Endothelial cell of umbilical vein (primary cell): ENCODE measurements at regions not wholly inside any gene's neighbourhood (a gene's known extent, or its start where the extent isn't known, plus 50 kb on each side); places are given as distances from the start of the nearest gene placed in this dataset.

Source experiments
- BruUV-seq: library from RNA; stranded (reverse); fragments of 400-500 nt; replicated peaks from 2 replicates; lab custom pipeline; 2021; lab: Mats Ljungman, UMichigan
- CTCF ChIA-PET: fragments of 300-600, 350-600 bp; sonication (Branson Sonifier 250); formaldehyde crosslinking; loops from one replicate; lab custom pipeline; 2021; ENCODE audit warnings: antibody characterized with exemption, inconsistent platforms; lab: Charles Lee
- POLR2A ChIA-PET: fragments of 300-600, 350-600 bp; sonication (Branson Sonifier 250); formaldehyde crosslinking; loops from one replicate; lab custom pipeline; 2021; ENCODE audit warnings: antibody characterized with exemption, inconsistent platforms; lab: Charles Lee
- DNase-seq: peaks from one replicate; pipeline ENCODE4 v3.0.0-alpha.2; 2011; ENCODE audit warnings: low read depth, low spot score
- FAIRE-seq: peaks from 2 replicates; lab custom pipeline; 2011; peaks lifted over from hg19 to GRCh38; lab: Jason Lieb, UNC
- H2AFZ ChIP-seq: 2 replicates; pipeline ENCODE4 v1.6.0; 2012; ENCODE audit warnings: low read depth, low read length, control low read depth, inconsistent platforms
- H3K27ac ChIP-seq: 2 replicates; pipeline ENCODE4 v1.5.1; 2011; ENCODE audit warnings: low read depth, mild to moderate bottlenecking, control low read depth, low read length, moderate library complexity; ENCODE audit not compliant: insufficient read depth
- H3K27me3 ChIP-seq, 2 experiments: 2 replicates each; pipeline versions ENCODE4 v1.6.0 to v1.6.1; 2011; ENCODE audit warnings: low read length in 2 of 2, mixed read lengths in 1 of 2; ENCODE audit not compliant: control insufficient read depth in 2 of 2, insufficient read depth in 2 of 2
- H3K36me3 ChIP-seq, 2 experiments: 2 replicates in 1 of 2; 3 replicates in 1 of 2; pipeline ENCODE4 v1.5.1; 2011; ENCODE audit warnings: low read length in 2 of 2, mild to moderate bottlenecking in 1 of 2, moderate library complexity in 1 of 2; ENCODE audit not compliant: control insufficient read depth in 2 of 2, insufficient read depth in 2 of 2; ENCODE audit errors: extremely low read depth in 1 of 2
- H3K4me1 ChIP-seq: 3 replicates; pipeline ENCODE4 v1.5.1; 2011; ENCODE audit warnings: mild to moderate bottlenecking, low read length; ENCODE audit not compliant: control insufficient read depth, insufficient read depth; ENCODE audit errors: extremely low read depth
- H3K4me2 ChIP-seq: 2 replicates; pipeline ENCODE4 v1.6.1; 2011; ENCODE audit warnings: low read length, control low read depth, mixed read lengths; ENCODE audit not compliant: insufficient read depth
- H3K4me3 ChIP-seq, 3 experiments: fragments of 200-600 bp in 1 of 3; sonication (generic), shearing (Covaris generic) in 1 of 3; replicated peaks in 1 of 3; 2 replicates each; pipeline ENCODE4 v1.5.1; 2011 to 2016; ENCODE audit warnings: control low read depth in 3 of 3, low read length in 3 of 3, mild to moderate bottlenecking in 2 of 3, inconsistent platforms in 1 of 3, low read depth in 1 of 3, moderate library complexity in 1 of 3; ENCODE audit not compliant: insufficient read depth in 1 of 3
- H3K79me2 ChIP-seq: 2 replicates; pipeline ENCODE4 v1.6.0; 2012; ENCODE audit warnings: low read length, inconsistent platforms; ENCODE audit not compliant: control insufficient read depth, insufficient read depth
- H3K9ac ChIP-seq: replicated peaks from 2 replicates; pipeline ENCODE3; 2011; ENCODE audit warnings: low read length, control low read depth; ENCODE audit not compliant: insufficient read depth; ENCODE audit errors: extremely low read depth
- H3K9me1 ChIP-seq: replicated peaks from 3 replicates; pipeline ENCODE4 v1.6.0; 2011; ENCODE audit warnings: mild to moderate bottlenecking, low read length; ENCODE audit not compliant: control insufficient read depth, insufficient read depth; ENCODE audit errors: extremely low read depth
- H3K9me3 ChIP-seq: replicated peaks from 2 replicates; pipeline ENCODE4 v1.5.1; 2012; ENCODE audit warnings: low read length, inconsistent platforms; ENCODE audit not compliant: control insufficient read depth, insufficient read depth
- H4K20me1 ChIP-seq: replicated peaks from 2 replicates; pipeline ENCODE3; 2011; ENCODE audit warnings: mild to moderate bottlenecking, low read length; ENCODE audit not compliant: control insufficient read depth, insufficient read depth; ENCODE audit errors: extremely low read depth
- EZH2 ChIP-seq: IDR thresholded peaks from 2 replicates; pipeline ENCODE4 v1.6.1; 2012; ENCODE audit warnings: borderline replicate concordance, low read depth, mild to moderate bottlenecking, moderate library complexity, low read length, inconsistent platforms; ENCODE audit not compliant: severe bottlenecking
- FOS ChIP-seq: IDR thresholded peaks from 2 replicates; pipeline ENCODE4 v1.6.1; 2011; ENCODE audit warnings: mild to moderate bottlenecking, low read length, moderate library complexity, borderline replicate concordance; ENCODE audit not compliant: insufficient read depth
- GATA2 ChIP-seq: IDR thresholded peaks from 2 replicates; pipeline ENCODE4 v1.7.0; 2011; ENCODE audit warnings: low read depth, mild to moderate bottlenecking, moderate library complexity, mixed read lengths, low read length; ENCODE audit not compliant: insufficient read length, insufficient read depth
- JUN ChIP-seq: IDR thresholded peaks from 2 replicates; pipeline ENCODE4 v1.6.1; 2011; ENCODE audit warnings: borderline replicate concordance, low read depth; ENCODE audit not compliant: insufficient read length, insufficient read depth
- MYC ChIP-seq: IDR thresholded peaks from one replicate; pipeline ENCODE4 v1.6.1; 2011; ENCODE audit warnings: mild to moderate bottlenecking, low read depth, low read length
- POLR2A ChIP-seq: IDR thresholded peaks from 2 replicates; pipeline ENCODE4 v1.6.1; 2012; ENCODE audit warnings: low read depth, mild to moderate bottlenecking, control low read depth, low read length
- POLR2AphosphoS5 ChIP-seq: IDR thresholded peaks from 2 replicates; pipeline ENCODE4 v1.6.1; 2012; ENCODE audit warnings: low read depth, mild to moderate bottlenecking, control low read depth, low read length, moderate library complexity; ENCODE audit not compliant: insufficient read depth
- dilution Hi-C: fragments of 300-500 bp; cut with MboI; formaldehyde crosslinking; loops from one replicate; pipeline ENCODE4 v1.15.0; 2019; ENCODE audit warnings: low sequenced_read_pairs; ENCODE audit not compliant: extremely low pct_ligation_motif_present
- intact Hi-C: fragments of 100-400 bp; cut with micrococcal nuclease; formaldehyde crosslinking; loops from one replicate; pipeline ENCODE4 v1.10.0; 2022
- TF ChIP-seq, protein P1 (sequence below), 2 donors: IDR thresholded peaks; 1 replicate in 1 of 2; 2 replicates in 1 of 2; pipeline ENCODE4 v1.5.1; 2011; ENCODE audit warnings: low read length in 2 of 2, mild to moderate bottlenecking in 2 of 2, moderate library complexity in 2 of 2, control low read depth in 1 of 2, inconsistent platforms in 1 of 2, low read depth in 1 of 2; ENCODE audit not compliant: insufficient read depth in 1 of 2; ENCODE audit errors: extremely low read depth in 1 of 2
- TF ChIP-seq, protein P2 (sequence below): IDR thresholded peaks from 2 replicates; pipeline ENCODE4 v1.6.1; 2011; ENCODE audit not compliant: insufficient read depth, insufficient read length

DNA sequence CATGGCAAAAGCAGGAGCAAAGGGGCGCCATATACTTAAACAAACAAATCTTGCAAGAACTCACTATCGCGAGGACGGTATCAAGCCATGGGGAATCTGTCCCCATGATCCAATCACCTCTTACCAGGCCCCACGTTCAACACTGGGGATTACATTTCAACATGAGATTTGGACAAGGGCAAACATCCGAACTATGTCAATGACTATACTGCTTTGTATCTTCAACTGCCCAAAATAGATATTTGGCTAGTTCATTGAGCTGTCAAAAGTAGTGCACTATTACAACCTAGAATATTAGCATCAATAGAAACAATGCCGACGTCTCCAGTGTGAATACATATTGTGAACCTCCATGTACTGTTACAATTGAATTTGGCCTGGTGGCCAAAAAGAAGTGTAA is 760.4 kb downstream of the MCTP2 start:
- no peak for FAIRE-seq
- no peaks in the 10 kb centered on the region for H3K4me1 ChIP-seq
- POLR2A ChIA-PET: no interaction called here
- DNase-seq: no peak
- H3K9ac ChIP-seq: no peak overlapping the region
- CTCF ChIA-PET: no interaction called here
- H3K27me3 ChIP-seq: no peaks in the 10 kb centered on the region
- no peak for TF ChIP-seq FOS
- no peak for TF ChIP-seq GATA2
- TF ChIP-seq, protein P1, sequence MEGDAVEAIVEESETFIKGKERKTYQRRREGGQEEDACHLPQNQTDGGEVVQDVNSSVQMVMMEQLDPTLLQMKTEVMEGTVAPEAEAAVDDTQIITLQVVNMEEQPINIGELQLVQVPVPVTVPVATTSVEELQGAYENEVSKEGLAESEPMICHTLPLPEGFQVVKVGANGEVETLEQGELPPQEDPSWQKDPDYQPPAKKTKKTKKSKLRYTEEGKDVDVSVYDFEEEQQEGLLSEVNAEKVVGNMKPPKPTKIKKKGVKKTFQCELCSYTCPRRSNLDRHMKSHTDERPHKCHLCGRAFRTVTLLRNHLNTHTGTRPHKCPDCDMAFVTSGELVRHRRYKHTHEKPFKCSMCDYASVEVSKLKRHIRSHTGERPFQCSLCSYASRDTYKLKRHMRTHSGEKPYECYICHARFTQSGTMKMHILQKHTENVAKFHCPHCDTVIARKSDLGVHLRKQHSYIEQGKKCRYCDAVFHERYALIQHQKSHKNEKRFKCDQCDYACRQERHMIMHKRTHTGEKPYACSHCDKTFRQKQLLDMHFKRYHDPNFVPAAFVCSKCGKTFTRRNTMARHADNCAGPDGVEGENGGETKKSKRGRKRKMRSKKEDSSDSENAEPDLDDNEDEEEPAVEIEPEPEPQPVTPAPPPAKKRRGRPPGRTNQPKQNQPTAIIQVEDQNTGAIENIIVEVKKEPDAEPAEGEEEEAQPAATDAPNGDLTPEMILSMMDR (IDR thresholded peaks at IDR 0.05; ENCODE audit: extremely low read depth in 1 of 2, insufficient read depth in 1 of 2, low read depth in 1 of 2, low read length in 2 of 2): no peak
- TF ChIP-seq, protein P2, sequence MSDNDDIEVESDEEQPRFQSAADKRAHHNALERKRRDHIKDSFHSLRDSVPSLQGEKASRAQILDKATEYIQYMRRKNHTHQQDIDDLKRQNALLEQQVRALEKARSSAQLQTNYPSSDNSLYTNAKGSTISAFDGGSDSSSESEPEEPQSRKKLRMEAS: no peak
- TF ChIP-seq POLR2AphosphoS5: no peak
- TF ChIP-seq MYC: no peak
- no peak for TF ChIP-seq JUN
- no peak for TF ChIP-seq POLR2A
- no peak for TF ChIP-seq EZH2
- H4K20me1 ChIP-seq: no peaks in the 10 kb centered on the region
- no peaks in the 10 kb centered on the region for H3K9me1 ChIP-seq
- no peak overlapping the region for H3K4me2 ChIP-seq
- no peaks in the 10 kb centered on the region for H3K36me3 ChIP-seq
- dilution Hi-C loops (no loop called here), intact Hi-C loops (no loop called here)
- no peak overlapping the region for H3K27ac ChIP-seq
- H3K79me2 ChIP-seq: no peaks in the 10 kb centered on the region
- no peak overlapping the region for H3K4me3 ChIP-seq
- no TSS peak for BruUV-seq
- H2AFZ ChIP-seq: no peak overlapping the region
- no peaks in the 10 kb centered on the region for H3K9me3 ChIP-seq
